Activated CD8-positive, alpha-beta memory T cell treated with anti-CD3 and anti-CD28 coated beads for 4 hours (primary cell): ENCODE measurements at regions not wholly inside any gene's neighbourhood (a gene's known extent, or its start where the extent isn't known, plus 50 kb on each side); places are given as distances from the start of the nearest gene placed in this dataset.
"Not testable (repeated sequence)": the region's sequence is repeated elsewhere in the genome, so short reads cannot be mapped to it uniquely, and the experiment has no call there.

Experiments used
- DNase-seq, 2 donors: peaks; one replicate each; pipeline ENCODE4 v3.0.0-alpha.2; 2020; ENCODE audit warnings: low read depth in 2 of 2

DNA sequence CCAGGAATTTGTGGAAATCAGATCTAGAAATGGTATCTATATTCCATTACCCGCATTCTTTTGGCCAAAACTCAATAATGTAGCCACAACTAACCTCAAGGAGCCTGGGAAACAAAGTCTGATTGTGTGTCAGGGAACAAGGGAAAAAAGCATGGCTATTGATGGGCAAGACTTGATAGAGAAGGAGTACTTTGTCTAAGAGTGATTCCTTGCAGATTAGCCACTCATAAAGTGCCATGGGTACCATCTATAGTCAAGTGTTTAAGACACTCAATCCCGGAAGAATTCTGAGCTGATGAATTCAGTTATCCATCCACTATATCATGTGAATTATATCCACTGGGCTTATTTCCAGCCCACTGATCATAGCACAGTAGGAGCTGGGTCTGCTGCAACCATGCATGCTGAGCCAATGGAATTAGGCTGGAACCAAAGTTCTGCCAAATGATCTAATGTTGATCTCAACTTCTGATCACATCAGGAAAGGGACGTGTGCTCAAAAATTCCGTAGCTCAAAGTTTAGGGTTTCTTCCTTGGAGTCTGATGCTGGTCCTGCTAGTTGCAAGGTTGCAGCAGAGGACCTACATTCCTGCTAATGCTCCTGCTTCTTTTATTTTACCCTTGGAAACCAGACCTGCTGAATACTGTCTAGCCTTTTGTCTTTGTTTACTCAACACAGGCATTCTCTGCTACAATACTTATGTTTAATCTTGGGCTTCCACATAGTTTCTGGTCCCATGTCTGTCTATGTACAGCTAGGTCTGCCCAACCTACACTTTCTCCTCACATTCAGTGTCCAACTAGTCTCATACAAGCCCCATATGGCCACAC is 629.7 kb downstream of the IRS1 start:
- no peak for DNase-seq

DNA sequence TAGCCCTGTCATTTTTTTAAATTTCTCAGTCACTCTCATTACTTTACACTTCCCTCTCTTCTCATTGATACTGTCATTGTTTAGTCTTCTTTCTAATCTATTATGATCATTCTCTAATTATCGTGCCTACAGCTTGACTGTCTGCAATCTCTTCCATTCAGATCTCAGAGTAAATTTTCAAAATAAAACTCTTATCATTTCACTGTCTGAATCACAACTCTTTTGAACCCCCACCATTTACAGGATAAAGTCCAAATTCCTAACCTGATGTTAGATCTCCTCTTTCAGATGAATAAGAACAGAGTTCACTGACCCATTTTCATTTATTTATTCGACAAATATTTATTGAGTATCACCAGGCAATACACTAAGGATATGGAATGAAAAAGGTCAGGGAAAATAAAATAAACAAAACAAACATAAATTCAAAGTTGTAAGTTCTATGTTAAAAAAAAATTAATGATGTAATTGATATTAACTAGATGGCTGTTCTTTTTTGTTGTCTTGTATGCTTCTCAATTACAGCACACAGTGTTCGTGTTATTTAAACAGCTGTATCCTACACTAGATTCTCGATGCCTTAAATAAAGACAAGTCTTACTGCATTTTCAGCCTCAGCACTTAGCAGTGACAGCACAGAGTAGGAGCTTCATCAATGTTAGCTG is 631.0 kb downstream of the IRS1 start:
- no peak for DNase-seq

DNA sequence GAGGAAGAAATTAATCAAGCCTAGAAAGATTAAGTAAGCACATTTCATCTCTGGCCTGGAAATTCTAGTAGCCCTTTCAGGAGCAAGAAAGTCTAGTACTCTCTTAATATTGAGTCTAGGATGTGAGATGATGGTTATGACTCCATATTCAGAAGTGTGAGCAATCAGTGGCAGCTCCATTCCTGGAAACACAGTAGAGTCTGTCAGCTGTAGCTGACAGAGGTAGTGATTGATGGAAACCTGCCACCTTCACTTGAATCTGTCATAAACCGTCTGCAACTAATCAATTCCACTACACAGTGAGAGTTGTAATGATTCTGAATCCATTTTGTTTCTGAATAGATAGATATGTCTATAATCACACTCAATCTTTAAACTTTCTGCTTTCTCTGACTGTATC is 635.1 kb downstream of the IRS1 start:
- DNase-seq, result no peak

DNA sequence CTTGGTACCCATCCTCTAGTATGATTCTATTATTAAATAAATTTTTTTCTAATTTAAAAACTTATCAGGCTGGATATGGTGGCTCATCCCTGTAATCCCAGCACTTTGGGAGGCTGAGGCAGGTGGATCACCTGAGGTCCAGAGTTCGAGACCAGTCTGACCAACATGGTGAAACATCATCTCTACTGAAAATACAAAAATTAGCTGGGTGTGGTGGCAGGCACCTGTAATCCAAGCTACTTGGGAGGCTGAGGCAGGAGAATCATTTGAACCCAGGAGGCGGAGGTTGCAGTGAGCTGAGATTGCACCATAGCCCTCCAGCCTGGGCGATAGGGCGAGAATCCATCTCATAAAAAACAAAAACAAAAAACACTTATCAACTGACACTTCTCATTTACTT is 639.0 kb downstream of the IRS1 start:
- not testable (repeated sequence) for DNase-seq

DNA sequence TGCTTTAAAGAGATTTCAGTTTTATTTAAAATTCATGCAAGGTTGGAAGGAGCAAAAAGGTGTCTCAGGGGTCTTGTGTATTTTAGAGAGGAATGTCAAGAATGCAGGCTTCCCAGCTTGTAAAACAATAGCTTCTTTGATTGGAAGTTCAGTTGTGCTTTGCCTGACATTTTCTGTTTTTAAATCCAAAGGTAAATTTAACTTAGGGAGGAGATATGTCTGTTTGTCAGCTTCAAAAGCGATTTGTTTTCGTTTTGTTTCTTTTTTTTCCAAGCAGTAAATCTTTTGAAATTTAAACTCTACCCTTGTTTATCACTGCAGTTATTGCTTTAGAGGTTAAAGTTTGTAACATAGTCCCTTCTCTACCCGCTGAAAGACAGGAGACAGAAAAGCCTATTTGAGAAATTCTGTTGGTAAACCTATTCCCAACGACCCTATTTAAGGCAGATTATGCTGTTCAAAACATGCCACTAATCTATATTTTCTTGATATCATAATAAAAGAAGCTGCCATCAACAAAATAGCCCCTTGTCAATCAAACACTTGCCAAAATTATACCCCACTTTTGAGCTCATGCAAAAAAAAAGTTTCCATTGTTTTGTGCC is 639.6 kb downstream of the IRS1 start:
- DNase-seq, result no peak

DNA sequence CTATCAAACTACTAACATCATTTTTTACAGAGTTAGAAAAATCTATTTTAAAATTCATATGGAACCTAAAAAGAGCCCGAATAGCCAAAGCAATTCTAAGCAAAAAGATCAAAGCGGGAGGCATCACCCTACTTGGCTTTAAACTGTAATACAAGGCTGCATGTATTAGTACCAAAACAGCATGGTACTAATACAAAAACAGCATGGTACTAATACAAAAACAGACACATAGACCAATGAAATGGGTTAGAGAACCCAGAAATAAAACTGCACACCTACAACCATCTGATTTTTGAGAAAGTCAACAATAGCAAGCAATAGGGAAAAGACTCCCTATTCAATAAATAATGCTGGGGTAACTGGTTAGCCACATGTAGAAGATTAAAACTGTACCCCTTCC is 640.7 kb downstream of the IRS1 start:
- DNase-seq, result no peak

DNA sequence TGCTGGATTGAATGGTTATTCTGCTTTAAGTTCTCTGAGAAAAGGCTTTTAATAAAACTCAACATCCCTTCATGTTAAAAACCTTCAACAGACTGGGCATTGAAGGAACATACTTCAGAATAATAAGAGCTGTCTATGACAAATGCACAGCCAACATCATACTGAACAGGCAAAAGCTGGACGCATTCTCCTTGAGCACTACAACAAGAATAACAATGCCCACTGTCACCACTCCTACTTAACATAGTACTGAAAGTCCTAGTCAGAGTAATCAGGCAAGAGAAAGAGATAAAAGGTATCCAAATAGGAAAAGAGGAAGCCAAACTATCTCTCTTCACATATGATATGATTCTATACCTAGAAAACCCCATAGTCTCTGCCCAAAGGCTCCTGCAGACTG is 641.4 kb downstream of the IRS1 start:
- DNase-seq, result no peak

DNA sequence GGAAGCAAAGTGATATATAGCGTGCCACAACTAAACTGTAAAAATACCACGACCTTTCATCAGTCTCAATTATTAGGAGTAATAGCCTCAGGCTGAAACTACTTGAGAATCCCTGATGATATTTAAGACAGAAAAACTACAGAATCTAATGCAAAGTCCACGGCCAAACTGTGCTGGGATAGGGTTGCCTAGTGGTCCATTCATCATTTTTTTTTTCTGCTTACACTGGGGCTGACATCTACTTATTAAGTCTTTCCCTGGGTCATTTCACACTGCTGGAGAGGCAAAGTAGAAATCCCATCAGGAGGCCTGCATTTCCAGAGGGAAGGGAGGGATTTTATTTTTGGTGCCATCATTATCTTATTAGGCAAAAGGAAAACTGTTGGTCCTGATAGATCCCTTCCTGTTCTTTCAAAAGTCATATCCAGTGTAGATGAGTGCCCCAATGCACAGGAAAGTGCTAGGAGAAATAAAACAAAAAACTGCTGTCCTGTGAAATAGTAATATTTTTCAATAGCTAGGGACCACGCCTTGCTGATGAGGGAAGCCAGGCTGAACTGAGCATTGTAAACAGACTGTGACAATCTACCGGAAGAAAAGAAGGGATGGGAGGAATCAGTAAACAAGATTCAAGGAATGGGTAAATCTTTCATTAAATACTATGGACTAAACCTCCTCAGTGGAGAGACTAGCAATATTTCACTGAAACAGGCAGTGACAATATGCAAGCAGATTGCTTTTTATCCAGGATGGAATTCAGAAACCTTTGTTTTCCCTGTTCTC is 644.3 kb downstream of the IRS1 start:
- no peak for DNase-seq

DNA sequence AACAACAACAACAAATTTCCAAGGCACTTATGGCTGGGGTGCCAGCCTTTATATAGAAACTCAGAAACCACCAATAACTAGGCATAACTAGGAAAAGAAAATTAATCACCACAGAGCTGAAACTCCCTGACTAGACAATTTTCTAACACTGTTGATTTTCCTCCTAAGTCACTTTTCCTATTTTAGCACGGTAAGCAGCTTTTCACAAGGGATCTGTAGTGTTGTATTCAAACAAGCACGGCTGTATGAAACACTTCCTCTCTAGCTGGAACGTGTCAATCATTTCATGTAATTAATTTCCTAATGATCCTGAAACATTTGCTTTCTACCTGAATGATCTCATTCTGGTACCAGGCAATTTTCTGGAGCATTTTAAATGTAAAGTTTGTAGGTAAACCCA is 645.0 kb downstream of the IRS1 start:
- no peak for DNase-seq

DNA sequence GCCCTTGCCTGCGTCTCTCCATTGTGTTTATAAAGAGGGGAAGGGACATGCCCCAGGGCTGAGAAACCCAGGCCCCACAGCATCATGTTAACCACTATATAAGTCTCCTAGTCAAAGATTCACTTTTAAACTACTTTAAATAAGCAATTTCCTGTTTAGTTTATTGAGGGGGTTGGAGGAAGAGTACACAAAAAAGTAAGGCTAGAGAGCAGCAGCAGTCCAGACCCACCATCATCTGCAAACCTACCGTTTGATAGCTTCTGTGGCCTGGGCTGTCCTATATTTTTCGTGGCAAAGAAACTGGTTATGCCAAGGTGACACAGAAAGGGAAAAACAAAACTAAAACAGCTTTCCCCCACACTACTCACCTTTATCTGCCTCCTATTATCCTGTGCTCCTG is 646.1 kb downstream of the IRS1 start:
- no peak for DNase-seq

DNA sequence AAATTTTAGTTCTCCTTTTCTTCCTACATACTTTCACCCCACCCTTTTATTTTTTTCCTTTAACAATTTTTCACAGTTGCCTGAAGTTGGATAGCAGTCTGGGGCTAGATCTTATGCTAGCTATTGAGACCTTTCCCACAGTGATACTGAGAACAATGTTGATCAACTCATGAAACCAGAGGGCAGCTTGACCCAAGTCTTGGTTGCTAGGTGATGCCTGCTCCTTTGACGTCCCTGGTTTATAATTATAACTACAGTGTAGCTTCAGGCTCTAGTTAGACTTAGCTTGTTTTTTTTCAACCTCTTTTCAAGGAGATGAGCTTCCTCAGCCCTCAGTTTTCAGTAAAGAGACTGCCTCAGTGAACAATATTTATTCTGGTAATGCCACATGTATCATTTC is 648.5 kb downstream of the IRS1 start:
- no peak for DNase-seq

DNA sequence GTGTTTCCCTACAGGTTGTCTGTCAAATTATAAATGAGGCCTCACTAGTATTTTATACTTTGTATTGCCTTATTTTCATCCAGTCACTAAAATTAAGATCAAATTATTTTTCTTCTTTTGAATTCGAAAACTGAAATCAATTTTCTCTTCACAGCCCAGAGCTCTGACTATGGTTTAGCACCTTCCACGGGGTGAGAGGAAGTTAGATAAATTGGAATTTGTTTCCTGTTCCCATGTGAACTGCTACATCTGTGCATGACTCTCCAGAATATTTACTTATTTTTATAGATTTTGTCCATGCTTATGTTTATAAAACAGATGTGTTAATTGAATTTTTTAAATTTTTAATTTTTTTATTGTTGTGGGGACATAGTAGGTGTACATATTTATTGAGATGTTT is 656.5 kb downstream of the IRS1 start:
- no peak for DNase-seq

DNA sequence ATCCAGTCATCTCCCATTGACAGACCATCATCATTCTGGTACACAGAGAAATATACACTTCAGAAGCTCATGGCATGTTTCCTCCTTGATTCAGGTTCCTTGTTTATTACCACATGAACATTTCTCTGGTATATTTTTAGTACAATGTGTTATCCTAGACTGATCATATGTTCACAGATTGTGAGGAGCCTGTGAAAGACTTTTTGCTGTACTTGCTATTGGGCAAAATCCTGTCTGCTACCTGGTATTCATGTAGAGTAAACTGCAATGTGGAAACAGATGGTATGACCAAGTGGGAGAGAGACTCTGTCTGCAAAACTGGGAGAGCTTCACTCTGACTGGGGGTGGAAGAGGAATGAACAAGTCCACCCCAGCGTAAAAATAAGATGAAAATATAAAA is 657.2 kb downstream of the IRS1 start:
- DNase-seq, result no peak

DNA sequence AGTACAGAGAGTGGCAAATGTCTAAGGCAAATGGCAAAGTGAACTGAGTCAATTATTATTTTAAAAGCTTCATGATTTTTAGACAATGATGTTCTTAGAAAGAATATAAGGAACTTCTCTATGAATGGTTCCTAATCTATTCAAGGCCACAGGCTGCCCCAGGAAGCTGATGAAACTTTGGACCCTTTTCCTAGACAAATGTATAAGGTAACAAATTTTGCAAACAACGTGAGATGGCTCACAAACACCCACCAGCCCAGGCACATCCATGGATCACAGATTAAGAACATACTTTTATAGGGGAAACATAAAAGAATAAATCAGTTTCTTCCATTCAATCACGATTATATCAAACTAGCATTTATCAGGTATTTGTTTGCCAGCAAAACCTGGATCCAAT is 659.0 kb downstream of the IRS1 start:
- DNase-seq, result no peak

DNA sequence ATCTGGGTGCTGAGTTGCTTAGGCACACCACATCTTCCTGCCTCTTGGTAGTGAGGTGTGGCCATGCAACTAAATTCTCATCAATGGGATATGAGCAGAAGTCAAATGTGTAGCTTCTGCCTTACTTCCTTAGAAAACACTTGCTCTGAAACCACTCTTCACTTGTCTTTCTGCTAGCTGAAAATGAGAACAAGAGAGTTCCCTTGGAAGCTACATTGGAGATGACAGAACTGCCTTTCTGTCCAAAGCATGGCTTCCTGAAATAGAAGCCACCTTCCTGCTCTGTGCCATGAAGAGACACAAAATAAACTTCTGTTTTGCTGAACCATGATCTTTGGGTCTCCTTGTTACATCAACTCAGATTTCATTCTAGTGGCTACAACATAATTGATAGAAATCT is 659.9 kb downstream of the IRS1 start:
- DNase-seq, result no peak

DNA sequence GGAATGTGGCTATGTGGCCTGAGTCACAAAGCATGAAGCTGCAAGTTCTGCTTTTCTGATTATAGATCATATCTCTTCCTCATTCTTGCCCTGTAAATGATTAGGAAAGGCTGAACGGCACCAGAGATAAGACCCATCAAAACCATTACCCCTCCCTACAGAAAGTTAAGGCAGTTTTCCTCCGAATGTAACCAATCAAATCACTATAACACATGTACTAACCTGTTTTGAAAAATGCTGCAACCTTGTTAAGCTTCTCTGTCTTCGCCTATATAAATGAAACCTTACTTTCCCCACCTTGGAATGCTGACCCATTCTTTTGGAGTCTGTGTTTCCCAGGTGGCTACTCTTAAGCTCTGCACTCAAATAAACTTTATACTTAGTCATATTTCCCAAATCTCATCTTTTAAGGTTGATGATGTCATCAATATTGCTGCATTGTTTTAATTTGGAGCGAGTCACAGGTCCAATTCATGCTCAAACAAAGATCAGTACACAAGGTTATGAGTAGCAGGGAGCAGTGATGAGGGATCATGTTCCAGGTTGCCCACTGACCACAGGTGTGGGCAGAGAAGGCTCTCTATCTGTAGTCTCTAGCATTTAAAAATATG is 662.3 kb downstream of the IRS1 start:
- DNase-seq, result no peak

DNA sequence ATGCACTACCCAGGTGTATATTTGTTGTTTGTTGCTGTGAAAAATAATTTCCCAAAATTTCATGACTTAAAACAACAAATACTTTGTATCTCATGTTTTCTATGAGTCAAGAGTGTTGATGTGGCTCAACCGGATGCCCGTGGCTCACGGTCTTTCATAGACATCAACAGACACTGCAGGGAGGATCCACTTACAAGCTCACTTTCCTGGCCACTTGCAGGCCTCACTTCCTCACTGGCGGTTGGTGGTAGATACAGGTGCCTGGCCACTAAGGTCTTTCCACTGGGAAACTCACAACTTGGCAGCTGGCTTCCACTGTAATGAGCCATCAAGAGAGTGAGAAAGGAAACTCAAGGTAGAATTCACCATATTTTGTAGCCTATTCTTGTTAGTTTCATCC is 662.9 kb downstream of the IRS1 start:
- no peak for DNase-seq

DNA sequence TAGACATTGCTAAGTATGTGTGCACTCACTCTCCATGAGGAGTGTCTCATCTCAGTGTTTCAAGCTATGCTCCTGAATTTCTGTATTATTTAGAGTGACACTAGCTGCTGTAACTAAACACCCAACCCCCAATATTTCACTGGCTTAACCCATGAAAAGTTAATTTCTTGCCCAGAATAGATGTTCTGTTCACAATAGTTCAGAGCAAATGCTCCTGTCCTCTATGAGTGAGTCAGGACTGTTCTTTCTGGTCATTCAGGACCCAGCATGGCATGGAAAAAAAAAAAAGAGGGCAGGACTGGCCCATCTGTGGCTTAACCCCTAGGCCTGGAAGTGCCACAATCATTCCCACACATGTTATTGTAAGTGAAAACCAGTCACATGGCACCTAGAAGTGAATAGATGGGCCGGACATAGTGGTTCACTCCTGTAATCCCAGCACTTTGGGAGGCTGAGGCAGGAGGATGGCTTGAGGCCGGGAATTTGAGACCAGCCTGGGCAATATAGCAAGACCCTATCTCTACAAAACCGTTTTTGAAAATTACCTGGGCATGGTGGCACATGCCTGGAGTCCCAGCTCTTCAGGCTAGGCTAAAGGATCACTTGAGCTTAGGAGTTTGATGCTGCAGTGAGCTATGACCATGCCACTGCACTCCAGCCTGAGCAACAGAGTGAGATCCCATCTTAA is 663.6 kb downstream of the IRS1 start:
- no peak for DNase-seq

DNA sequence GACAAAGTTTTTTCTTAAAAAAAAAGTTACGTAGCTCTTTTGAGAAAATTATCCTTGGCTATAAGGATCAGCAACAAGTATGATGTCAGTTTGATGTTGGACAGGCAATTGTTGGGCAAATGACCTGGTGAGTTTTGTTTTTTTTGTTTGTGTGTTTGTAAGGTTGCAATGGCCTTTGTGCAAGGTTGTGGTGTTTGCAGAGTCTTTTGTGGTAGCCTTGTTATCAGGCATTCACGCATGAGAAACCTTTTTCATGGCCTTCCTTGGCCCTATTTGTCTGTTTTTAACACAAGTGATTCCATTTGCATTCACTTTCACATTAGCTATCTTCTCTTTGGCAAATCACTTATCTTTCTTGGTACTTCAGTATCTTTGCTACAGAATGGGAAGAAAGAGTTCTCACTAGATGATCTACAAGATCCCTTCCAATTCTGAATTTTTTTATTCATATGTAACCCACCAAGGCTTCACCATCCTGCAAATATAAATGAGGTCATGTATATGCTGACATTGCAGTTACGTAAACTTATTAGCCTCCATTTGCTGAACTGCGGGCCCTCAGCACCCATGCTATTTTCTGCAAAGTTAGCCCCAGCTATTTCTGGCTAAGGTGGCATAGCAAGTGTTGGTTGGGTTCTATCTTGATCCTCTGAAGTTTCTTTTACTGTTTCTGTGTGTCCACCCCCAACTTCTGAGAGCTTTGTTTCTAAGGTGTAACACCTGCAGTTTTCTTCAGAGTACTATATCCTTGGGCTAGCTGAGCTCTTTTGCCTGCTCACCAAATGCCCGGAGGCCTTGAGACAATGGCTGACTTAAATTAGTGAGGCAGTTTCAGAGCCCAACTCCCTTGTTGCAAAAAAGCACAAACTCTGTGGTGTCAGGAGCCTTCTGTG is 667.1 kb downstream of the IRS1 start:
- no peak for DNase-seq

DNA sequence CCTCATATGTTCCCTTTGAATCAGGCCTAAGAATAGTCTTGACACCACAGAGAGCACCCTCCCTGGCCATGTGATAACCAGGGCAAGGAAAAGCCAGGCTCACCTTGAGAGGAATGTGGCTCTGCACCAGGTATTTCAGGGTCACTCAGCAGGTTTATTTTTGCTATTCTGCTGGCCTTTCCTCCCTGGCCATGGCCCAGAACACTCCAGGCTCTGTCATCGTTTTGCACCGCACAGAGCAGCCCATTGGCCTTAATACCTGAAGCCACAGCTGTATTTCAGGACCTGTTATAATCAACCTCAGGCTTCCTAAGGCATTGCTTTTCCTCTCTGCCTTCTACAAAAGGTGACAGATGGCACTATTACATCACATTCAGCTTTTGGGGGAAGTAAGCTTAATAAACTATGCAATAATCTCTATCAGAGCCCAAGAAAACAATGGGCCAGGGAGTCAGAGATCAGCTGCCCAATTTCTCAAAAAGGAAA is 668.3 kb downstream of the IRS1 start:
- no peak for DNase-seq
